Cerebellar nuclear complex (tissue), 1 donor: ENCODE measurements at regions not wholly inside any gene's neighbourhood (a gene's known extent, or its start where the extent isn't known, plus 50 kb on each side); places are given as distances from the start of the nearest gene placed in this dataset.
"Not testable (repeated sequence)": the region's sequence is repeated elsewhere in the genome, so short reads cannot be mapped to it uniquely, and the experiment has no call there.

Experiments
- DNase-seq, 2 experiments: peaks; one replicate each; lab custom pipeline; 2025; lab: John Stamatoyannopoulos, UW

DNA sequence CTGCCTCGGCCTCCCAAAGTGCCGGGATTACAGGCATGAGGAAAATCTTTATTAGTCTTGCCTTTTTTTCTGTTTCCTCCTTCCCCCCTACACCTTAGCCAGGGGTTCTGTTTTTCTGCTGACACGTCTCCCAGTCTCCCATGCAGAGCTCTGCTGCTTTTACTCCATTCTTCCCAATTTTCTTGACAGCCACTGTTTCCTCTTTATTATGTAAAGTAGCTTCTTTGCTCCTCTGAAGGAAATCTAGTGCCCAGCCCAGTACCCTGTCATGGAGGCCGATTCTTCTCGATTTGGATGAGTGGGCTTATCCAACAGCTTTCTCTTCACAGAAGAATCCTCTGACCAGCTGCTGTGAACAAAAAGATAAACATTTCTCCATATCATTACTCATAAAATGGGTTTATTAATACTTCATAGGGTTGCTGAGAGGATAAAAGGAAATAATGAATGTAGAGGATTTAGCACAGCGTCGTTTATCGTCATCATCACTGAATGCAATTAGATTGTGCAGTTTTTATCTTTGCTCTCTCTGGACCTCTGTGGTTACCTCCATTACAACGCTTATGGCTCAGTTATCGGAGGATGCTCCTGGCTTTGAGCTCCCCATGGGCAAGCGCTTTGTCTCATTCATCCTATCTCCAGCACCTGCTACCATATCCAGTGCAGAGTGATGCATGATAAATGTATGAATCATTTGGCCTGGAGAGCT lies 375.6 kb upstream of the C11orf87 start:
- no peak for DNase-seq

DNA sequence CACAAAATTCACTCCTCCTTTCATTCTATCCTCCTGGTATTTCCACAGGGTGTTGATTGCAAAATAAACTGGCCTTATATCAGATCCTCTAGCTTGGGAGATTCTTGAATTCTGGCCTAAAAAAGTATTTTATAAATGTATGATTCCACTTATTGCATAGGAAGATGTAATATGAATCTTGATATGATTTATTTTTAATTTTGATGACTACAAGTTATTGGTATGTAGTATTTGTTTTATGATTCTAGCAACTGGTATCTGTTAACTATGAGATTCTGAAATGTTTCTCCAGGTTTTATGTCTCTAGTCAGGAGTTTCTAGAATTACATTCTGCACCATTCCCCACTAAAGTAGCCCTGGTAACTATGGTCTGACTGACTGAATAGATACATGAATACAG lies 373.9 kb upstream of the C11orf87 start:
- no peak for DNase-seq

DNA sequence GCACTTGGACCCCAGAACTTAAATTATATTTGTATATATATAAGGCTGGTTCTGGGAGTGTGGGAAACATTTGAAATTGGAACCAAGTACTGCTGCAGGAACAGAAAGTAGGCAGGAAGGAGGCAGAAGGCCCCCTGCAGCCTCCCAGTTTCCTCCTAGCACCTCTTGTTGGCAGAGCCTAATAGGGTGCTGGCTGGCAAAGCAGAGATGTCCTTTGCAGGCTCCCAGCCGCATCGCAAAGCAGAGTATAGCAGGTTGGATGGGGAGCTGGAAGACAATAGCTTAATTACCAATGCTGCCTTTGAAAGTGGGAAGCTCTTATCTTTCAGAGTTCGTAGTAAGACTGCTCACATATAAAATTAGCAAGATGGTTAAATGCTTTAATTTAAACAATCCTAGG lies 370.8 kb upstream of the C11orf87 start:
- DNase-seq = no peak

DNA sequence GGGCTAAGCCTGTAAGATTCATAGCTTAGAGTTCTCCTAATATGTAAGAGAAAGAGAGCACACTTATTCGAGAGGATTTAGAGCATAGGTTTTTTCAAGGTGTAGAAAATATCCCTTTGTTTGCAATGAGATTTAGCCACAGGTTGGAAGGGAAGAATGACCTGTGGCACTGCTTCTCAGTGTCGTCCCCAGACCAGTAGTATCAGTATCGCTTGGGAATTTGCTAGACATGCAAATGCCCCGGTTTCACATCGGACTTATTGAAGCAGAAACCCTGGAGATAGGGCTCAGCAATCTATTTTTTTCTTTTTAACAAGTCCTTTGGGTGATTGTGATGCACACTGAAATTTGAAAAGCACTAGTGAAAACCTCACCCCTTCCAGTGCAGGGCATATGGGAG lies 362.6 kb upstream of the C11orf87 start:
- DNase-seq = no peak

DNA sequence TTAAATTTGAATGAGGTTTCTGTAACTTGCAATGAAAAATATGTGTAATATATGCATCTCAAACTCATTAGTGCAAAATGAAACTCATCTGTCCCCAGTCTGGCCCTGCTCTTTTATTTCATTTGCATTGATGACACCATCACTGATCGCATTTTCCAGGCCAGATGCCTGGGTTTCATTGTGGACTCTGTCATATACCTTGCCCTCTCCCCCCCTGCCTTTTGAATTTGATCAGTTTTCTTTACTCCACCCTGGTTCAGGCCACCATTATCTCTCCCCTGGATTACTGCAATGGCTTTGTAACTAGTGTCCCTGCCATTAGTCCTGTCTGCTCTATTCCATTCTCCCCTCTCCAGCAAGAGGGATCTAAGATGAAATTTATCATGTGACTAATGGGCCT lies 360.6 kb upstream of the C11orf87 start:
- no peak for DNase-seq

DNA sequence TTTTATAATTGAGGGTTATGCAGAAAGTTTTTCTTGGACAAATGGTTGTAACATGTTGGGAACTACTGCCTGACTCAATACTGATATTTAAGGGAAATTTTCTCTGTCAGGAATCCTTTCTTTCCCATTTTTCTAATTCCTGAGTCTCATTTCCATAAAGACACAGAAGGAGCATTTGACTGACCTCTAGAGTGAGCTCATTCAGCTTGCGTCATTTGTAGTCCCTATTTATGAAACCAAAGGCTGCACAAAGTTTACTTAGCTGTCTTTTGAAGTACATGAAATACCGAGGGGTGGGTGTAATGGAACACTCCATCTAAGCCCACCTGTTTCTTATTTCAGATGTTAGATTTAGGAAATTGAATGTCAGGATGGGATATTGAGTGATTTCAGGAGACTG lies 359.5 kb upstream of the C11orf87 start:
- DNase-seq = no peak

DNA sequence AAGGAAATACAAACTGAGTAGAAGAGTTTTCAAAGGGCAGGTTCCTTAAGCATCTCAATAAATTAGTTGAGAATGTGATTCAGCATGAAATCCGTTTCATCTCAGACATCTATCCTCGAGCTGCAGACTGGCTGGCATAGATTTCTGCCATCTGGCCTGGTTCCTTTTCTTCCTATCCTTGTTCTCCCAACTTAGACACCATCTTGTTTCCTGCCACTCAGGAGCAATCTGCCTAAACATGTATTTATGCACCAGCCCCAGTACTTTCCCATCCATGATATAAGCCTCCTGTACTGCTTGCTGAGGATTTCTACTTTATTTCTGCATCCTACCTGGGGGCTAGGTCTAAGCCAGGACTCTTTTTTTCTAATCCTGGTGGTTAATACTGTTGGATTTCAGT lies 359.1 kb upstream of the C11orf87 start:
- DNase-seq = no peak

DNA sequence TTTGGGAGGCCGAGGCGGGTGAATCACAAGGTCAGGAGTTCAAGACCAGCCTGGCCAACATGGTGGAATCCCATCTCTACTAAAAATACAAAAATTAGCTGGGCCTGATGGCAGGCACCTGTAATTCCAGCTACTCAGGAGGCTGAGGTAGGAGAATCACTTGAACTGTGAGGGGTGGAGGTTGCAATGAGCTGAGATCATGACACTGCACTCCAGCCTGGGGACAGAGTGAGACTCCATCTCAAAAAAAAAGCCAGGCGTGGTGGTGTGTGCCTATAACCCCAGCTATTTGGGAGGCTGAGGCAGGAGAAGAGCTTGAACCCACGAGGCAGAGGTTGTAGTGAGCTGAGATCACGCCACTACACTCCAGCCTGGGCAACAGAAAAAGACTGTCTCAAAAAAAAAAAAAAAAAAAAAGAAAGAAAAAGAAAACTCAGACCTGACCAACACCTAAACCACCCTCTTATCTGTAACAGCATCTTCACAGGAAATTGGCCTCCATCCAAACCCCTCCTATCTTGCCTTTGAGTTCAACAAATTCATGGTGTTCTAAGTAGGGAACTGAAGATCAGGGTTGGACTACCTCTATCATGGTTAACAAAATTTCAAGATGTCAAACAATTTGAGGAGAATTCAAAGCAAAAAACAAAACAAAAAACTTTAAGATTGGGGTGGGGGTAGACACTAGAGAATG lies 357.2 kb upstream of the C11orf87 start:
- DNase-seq = not testable (repeated sequence)

DNA sequence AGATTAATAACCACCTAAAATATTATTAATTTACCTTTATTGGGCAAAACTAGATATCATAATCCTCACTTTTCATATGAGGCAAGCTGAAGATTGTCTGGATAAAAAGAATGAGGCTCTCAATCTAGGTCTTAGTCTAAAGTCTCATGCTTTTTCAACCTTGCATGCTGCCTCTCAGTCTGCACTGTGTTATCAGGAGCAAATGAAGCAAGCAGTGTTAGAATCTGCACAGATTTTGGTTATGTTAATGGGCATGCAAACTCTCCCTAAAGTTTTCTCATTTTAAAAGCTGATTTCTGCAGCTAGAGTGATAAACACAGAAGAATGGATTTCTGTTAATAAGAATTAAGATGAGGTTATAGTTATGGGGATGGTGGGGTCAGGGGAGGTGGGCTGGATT lies 350.7 kb upstream of the C11orf87 start:
- DNase-seq = no peak

DNA sequence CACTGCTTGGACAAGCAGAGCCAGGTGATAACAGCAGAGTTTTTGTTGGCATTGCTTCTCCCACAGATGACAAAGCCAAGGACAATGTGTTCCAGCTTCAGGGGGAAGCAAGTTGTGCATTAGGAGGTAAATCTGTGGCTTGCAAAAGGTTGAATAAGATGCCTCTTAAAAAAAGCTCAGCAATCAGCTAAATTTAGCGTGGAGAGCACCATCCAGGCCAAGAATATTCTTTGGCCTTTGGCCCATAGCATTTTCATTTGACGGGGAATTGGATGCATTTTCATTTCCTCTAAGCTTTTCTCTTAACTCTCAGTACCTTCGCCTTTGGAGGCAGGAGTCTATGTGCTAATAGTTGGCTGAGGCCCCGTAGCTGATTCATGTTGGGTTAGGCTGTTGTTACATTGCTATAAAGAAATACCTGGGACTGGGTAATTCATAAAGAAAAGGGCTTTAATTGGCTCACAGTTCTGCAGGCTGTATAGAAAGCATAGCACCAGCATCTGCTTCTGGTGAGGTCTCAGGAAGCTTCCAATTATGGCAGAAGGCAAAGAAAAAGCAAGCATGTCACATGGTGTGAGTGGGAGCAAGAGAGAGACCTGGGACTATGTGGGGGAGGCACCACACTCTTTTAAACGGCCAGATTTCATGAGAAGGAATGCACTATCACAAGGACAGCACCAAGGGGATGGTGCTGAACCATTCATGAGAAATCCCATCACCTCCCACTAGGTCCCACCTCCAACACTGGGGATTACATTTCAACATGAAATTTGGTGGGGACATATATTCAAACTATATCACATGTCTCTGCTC lies 350.1 kb upstream of the C11orf87 start:
- DNase-seq = peak; percentile 81 to 93

DNA sequence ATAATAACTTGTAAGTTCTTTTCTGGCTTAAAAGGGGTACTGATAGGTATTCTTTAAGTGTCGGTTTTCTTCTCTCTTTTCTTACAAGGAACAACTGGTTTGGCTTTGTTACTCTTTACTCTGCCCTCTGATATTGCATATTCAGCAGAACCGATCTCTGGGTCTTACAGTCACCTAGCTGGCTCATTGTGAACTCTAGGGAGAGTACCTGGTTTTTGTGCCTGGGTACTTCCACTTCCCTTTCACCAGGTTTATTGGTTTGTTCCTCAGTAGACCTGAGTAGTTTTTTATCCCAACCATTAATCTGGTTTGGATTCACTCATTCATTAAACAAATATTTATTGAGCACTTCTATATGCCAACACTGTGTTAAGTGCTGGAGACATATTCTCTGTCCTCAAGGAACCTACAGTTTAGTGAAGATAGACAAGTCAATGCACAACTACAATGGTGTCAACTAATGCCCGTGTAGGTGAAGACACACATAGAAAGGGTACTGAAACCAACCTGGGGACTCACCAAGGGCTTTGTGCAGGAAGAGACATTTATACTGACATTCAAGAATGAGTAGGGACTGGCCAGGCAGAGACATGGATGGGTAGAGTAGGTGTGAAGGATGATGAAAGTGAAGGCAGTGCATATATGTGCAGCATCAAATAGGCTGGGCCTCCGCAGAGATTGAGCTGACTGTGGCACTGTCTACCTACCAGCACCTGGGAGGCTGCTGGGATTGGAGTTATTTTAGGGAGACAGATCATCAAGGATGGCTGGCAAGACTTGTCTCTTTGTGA lies 348.8 kb upstream of the C11orf87 start:
- DNase-seq = no peak

DNA sequence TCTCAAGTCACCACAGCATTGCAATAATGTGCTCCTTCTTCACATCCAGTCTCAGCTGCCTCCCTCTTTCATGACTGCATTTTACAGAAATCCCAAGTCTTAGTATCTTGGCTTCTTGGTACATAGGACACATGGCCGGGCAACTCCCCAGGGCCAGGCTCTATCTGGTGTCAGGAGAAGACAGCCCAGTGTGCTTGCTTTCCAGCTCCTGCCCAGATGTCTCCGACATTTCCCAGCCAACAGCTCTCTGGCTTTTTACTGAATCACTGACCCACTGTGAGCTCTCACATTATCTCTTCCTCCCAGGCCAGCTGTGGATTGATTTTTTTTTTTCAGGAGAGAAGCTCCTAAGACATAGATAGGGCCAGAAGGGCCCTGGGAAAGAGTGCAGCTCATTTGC lies 346.0 kb upstream of the C11orf87 start:
- no peak for DNase-seq

DNA sequence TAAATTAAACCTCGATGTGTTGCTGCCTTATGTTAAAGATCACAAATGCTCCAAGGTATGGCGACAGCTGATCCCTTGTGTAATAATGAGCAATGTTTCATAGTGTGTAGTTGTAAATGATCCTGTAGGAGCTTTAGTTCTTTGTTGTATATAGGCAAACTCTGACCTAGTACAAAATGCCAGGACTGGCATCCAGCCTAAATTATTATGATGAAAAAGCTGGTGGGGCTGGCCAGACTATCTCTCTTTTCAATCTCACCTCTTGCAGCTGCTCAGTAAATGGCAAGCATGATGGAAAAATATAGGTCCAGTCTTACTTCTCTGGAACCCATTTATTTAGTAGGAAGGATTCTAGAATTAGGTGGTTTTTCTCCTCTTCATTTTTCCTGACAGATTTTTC lies 345.1 kb upstream of the C11orf87 start:
- no peak for DNase-seq

DNA sequence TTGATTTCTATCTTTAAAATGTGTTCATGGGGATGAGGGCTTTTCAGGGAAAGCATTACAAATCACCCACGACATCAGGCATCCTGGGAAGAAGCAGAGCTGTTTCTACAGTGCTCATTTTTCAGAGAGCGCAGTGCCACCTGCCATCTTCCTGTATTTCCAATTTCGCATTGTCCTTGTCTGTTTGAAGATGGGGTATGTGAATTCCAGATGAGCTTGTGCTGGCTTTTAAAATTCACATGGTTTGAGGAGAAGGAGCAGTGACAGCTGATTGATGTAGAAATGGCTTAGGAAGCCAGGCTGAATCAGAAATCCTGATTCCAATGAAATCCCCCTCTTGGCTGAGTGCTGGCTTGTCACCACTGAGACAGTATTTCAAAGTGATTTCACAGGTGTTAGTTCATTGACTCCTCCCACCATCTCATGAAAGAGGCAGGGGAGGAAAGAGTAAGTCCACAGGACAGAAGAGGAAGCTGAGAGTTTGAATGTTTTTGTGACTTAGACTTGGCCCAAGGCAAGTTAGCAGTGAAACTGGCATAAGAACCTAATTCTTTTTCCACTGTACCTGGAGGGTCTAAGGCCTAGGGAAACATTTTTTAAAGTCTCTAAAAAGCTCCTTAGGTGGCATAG lies 344.6 kb upstream of the C11orf87 start:
- DNase-seq = no peak

DNA sequence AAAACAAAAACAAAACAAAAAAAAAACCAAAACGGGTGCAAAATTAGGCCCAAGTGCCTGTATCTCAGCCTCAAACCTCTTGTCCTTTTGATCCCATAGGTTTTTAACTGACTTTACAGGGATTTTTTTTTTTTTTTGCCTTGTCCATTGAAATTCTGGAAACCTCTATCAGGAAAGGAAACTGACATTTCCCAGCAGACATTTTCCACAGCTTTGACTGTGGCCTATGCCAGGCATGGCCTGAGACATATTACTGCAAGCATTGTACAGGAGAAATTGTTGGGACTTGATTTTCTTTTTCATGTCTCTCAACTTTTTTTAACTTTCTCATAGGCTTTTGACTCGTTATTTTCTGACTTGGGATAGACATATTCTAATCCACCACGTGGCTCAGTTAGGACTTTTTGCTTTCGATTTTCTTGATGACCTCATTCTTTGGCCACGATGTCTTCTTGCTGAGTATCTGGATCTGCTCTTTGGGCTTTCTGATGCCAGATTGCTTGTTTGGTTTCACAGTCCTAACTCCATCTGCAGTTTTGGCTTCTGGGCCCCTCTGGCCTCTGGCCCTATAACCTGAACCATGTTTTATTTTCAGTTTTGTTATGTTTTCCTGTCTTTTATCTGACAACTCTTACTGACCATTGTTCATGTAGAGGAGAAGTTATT lies 336.1 kb upstream of the C11orf87 start:
- peak; percentile 18 to 27 for DNase-seq

DNA sequence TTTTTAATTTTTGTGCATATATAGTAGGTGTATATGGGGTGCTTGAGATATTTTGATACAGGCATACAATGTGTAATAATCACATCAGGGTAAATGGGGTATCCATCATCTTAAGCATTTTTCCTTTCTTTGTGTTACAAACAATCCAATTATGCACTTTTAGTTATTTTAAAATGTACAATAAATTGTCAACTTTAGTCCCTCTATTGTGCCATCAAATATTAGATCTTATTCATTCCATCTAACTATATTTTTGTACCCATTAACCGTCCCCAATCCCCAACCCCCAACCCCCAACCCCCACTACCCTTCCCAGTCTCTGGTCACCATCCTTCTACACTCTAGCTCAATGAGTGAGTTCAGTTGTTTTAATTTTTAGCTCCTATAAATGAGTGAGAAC lies 335.1 kb upstream of the C11orf87 start:
- DNase-seq = no peak

DNA sequence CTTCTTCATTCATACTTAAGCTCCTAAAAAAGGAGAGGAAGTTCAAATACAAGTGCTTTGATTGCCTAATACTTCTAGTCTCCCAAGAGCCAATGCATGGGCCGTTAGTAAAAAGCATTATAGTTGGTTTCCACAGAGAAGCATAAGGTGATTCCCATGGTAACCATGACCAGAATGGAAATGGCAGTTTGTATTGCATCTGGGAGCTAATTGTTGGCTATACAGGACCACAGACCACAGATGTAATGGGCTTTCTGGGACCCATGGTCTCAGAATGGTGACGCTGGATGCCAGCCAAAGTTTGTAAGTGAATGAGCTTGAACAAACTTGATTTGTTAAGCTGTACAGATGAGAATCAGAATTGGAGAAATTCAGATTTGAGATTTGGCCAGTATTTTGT lies 333.9 kb upstream of the C11orf87 start:
- DNase-seq = no peak

DNA sequence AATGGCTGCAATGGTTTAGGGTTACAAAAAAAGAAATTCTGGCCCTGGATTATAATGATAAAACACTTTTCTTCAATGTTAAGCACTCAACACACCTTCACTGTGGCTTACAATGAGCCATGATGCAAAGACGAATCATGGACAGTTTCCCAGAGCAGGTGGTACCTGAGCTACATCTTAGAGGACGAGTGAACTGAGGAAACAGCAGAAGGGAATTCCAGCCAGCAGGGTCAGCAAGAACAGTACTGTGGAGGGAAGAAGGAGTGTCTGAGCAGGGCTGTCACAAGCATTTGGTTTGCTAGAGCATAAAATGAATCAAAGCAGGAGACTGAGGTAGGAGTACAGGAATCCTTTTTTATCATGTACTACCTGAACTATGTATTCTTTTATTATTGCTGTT lies 332.8 kb upstream of the C11orf87 start:
- DNase-seq = no peak

DNA sequence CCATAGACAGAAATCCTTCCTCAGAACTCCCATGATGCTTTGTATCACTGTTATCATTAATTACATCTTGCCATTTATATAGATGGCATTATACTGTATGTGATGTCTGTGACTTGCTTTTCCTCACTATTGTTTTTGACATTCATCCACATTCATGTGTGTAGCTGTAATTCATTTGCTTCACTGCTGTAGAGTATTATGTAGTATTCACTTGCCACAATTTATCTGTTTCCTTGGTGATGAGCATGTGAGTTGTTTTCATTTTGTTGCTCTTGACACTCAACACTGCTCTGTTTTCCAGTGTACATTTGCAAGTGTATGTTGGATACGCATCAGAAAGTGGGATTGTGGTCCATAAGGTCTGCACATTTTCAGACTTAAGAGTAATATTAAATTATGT lies 328.6 kb upstream of the C11orf87 start:
- no peak for DNase-seq

DNA sequence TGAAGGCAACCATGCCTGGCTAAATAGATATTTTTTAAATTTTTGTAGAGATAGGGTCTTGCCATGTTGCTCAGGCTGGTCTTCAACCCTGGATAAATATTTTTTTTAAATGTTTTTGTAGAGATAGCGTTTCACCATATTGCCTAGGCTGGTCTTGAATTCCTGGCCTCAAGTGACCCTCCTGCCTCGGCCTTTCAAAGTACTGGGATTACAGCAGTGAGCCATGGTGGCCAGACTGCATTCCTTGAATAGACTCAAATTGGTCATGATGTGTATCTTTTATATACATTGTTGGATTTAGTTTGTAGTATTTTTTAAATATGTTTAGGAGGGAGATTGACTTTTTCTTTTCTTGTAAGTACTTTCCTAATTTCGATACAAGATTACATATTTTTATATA lies 325.7 kb upstream of the C11orf87 start:
- DNase-seq = no peak
